Peyer's patch (tissue), 4 donors: ENCODE measurements at regions not wholly inside any gene's neighbourhood (a gene's known extent, or its start where the extent isn't known, plus 50 kb on each side); places are given as distances from the start of the nearest gene placed in this dataset.

Experiments
- CTCF ChIP-seq, 6 experiments: fragments of 450-650 bp in 4 of 6; fragments of 200-600 bp in 2 of 6; sonication (generic) in 1 of 6; IDR thresholded peaks; one replicate each; pipeline ENCODE4 v1.5.1; 2017 to 2019; ENCODE audit warnings: antibody characterized with exemption in 6 of 6, mild to moderate bottlenecking in 3 of 6, moderate library complexity in 1 of 6
- POLR2A ChIP-seq, 2 donors: fragments of 450-650 bp; IDR thresholded peaks; one replicate each; pipeline ENCODE4 v1.5.1; 2017; ENCODE audit warnings: antibody characterized with exemption in 2 of 2, mild to moderate bottlenecking in 2 of 2, moderate library complexity in 2 of 2

GRCh38 chr5:163756170-163756569 is 250.8 kb downstream of the MAT2B start:
- TF ChIP-seq CTCF (IDR thresholded peaks at IDR 0.05) (no peak), POLR2A (IDR thresholded peaks at IDR 0.05) (no peak)
